Suprapubic skin (tissue), 4 donors: ENCODE measurements at regions not wholly inside any gene's neighbourhood (a gene's known extent, or its start where the extent isn't known, plus 50 kb on each side); places are given as distances from the start of the nearest gene placed in this dataset.

Experiments
- POLR2A ChIP-seq, 2 donors: fragments of 450-650 bp; IDR thresholded peaks; one replicate each; pipeline ENCODE4 v1.6.1; 2017; ENCODE audit warnings: antibody characterized with exemption in 2 of 2, mild to moderate bottlenecking in 2 of 2, moderate library complexity in 2 of 2
- POLR2AphosphoS5 ChIP-seq, 3 donors: sonication (generic); formaldehyde crosslinking; IDR thresholded peaks; one replicate each; pipeline ENCODE4 v1.6.1; 2017; ENCODE audit warnings: antibody characterized with exemption in 3 of 3
- TF ChIP-seq, protein P1 (sequence below), 2 donors: fragments of 200-600 bp in 1 of 2; fragments of 450-650 bp in 1 of 2; sonication (generic) in 1 of 2; IDR thresholded peaks; one replicate each; pipeline ENCODE4 v1.5.1; 2016 to 2019; ENCODE audit warnings: antibody characterized with exemption in 2 of 2, mild to moderate bottlenecking in 1 of 2, moderate library complexity in 1 of 2

DNA sequence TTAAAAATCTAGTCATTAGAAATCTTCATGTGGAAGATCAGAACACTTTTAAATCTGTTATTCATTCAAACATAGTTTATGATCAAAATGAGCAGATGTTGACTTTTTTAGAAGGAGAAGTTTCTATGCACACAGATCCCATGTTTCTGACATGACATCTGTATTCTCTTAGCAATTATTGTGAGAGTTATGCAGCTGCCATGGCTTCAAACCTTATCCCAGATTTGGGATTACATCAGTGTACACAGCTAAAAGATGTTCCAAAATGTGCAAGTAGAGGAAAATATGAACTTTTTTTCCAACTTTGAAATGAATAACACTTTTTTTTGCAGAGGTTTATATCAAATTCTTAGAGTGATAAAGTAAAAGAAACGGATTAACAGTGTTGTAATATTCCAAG lies 1166.9 kb downstream of the ZPLD1 start:
- TF ChIP-seq POLR2AphosphoS5 (IDR thresholded peaks at IDR 0.05) (no peak), POLR2A (IDR thresholded peaks at IDR 0.05) (no peak)
- TF ChIP-seq, protein P1, sequence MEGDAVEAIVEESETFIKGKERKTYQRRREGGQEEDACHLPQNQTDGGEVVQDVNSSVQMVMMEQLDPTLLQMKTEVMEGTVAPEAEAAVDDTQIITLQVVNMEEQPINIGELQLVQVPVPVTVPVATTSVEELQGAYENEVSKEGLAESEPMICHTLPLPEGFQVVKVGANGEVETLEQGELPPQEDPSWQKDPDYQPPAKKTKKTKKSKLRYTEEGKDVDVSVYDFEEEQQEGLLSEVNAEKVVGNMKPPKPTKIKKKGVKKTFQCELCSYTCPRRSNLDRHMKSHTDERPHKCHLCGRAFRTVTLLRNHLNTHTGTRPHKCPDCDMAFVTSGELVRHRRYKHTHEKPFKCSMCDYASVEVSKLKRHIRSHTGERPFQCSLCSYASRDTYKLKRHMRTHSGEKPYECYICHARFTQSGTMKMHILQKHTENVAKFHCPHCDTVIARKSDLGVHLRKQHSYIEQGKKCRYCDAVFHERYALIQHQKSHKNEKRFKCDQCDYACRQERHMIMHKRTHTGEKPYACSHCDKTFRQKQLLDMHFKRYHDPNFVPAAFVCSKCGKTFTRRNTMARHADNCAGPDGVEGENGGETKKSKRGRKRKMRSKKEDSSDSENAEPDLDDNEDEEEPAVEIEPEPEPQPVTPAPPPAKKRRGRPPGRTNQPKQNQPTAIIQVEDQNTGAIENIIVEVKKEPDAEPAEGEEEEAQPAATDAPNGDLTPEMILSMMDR (IDR thresholded peaks at IDR 0.05) = no peak
